H9 (cell line): ENCODE measurements at regions not wholly inside any gene's neighbourhood (a gene's known extent, or its start where the extent isn't known, plus 50 kb on each side); places are given as distances from the start of the nearest gene placed in this dataset.

Experiments used
- DNase-seq: peaks from one replicate; pipeline ENCODE4 v3.0.0-alpha.2; 2017
- H2AFZ ChIP-seq: one replicate; pipeline ENCODE4 v1.6.1; 2013; ENCODE audit warnings: mild to moderate bottlenecking, low read length, control low read depth, moderate library complexity
- H2AK5ac ChIP-seq: 2 replicates; pipeline ENCODE4 v1.6.1; 2013; ENCODE audit warnings: low read length, control low read depth, mixed read lengths; ENCODE audit not compliant: insufficient read length
- H2BK120ac ChIP-seq: one replicate; pipeline ENCODE4 v1.6.1; 2013; ENCODE audit warnings: low read depth, mild to moderate bottlenecking, low read length, control low read depth, inconsistent platforms; ENCODE audit not compliant: poor library complexity, severe bottlenecking
- H2BK12ac ChIP-seq: 2 replicates; pipeline ENCODE4 v1.6.1; 2013; ENCODE audit warnings: low read length, control low read depth, mixed read lengths, low read depth; ENCODE audit not compliant: insufficient read length
- H2BK15ac ChIP-seq: 2 replicates; pipeline ENCODE4 v1.6.1; 2013; ENCODE audit warnings: low read depth, low read length, control low read depth
- H2BK20ac ChIP-seq: one replicate; pipeline ENCODE4 v1.6.1; 2013; ENCODE audit warnings: low read depth, mild to moderate bottlenecking, low read length, control low read depth, inconsistent platforms; ENCODE audit not compliant: poor library complexity, severe bottlenecking
- H2BK5ac ChIP-seq: 2 replicates; pipeline ENCODE4 v1.6.1; 2013; ENCODE audit warnings: low read length, control low read depth, mixed read lengths; ENCODE audit not compliant: insufficient read length
- H3K14ac ChIP-seq: 2 replicates; pipeline ENCODE4 v1.6.1; 2013; ENCODE audit warnings: low read length, control low read depth; ENCODE audit not compliant: insufficient read depth
- H3K18ac ChIP-seq: 2 replicates; pipeline ENCODE4 v1.6.1; 2013; ENCODE audit warnings: low read depth, mild to moderate bottlenecking, mixed read lengths, low read length, control low read depth; ENCODE audit not compliant: insufficient read length
- H3K23ac ChIP-seq: 2 replicates; pipeline ENCODE4 v1.6.1; 2013; ENCODE audit warnings: low read length, control low read depth, mixed read lengths, low read depth; ENCODE audit not compliant: insufficient read length
- H3K23me2 ChIP-seq: 2 replicates; pipeline ENCODE4 v1.6.1; 2013; ENCODE audit warnings: low read depth, mild to moderate bottlenecking, mixed read lengths, low read length, control low read depth; ENCODE audit not compliant: insufficient read length, poor library complexity, severe bottlenecking
- H3K27ac ChIP-seq: 2 replicates; pipeline ENCODE4 v1.5.1; 2013; ENCODE audit warnings: low read length, control low read depth, mixed read lengths, low read depth; ENCODE audit not compliant: insufficient read length
- H3K27me3 ChIP-seq: 2 replicates; pipeline ENCODE4 v1.6.1; 2013; ENCODE audit warnings: low read length, control low read depth, inconsistent platforms; ENCODE audit not compliant: insufficient read depth
- H3K4ac ChIP-seq: 2 replicates; pipeline ENCODE4 v1.6.1; 2013; ENCODE audit warnings: low read depth, mild to moderate bottlenecking, control low read depth, inconsistent platforms, low read length, moderate library complexity
- H3K4me1 ChIP-seq: 2 replicates; pipeline ENCODE4 v1.6.1; 2013; ENCODE audit warnings: low read length, control low read depth, inconsistent platforms; ENCODE audit not compliant: insufficient read depth
- H3K4me2 ChIP-seq: 2 replicates; pipeline ENCODE4 v1.6.1; 2013; ENCODE audit warnings: low read length, control low read depth, mixed read lengths; ENCODE audit not compliant: insufficient read length, insufficient read depth
- H3K56ac ChIP-seq: 2 replicates; pipeline ENCODE4 v1.6.1; 2013; ENCODE audit warnings: low read depth, mild to moderate bottlenecking, mixed read lengths, low read length, control low read depth; ENCODE audit not compliant: insufficient read length
- H3K79me1 ChIP-seq: 2 replicates; pipeline ENCODE4 v1.6.1; 2013; ENCODE audit warnings: low read depth, mild to moderate bottlenecking, moderate library complexity, low read length, control low read depth, inconsistent platforms; ENCODE audit not compliant: insufficient read depth, poor library complexity, severe bottlenecking
- H3K79me2 ChIP-seq: 2 replicates; pipeline ENCODE4 v1.6.1; 2013; ENCODE audit warnings: low read length, control low read depth, inconsistent platforms; ENCODE audit not compliant: insufficient read depth
- H3K9ac ChIP-seq: 2 replicates; pipeline ENCODE4 v1.6.1; 2013; ENCODE audit warnings: low read length, control low read depth, mixed read lengths; ENCODE audit not compliant: insufficient read length; ENCODE audit errors: extremely low read depth
- H3K9me3 ChIP-seq: one replicate; pipeline ENCODE4 v1.6.1; 2013; ENCODE audit warnings: low read depth, low read length, inconsistent platforms; ENCODE audit not compliant: control insufficient read depth
- H3T11ph ChIP-seq: one replicate; pipeline ENCODE4 v1.6.1; 2013; ENCODE audit warnings: mild to moderate bottlenecking, low read length, control low read depth, inconsistent platforms
- H4K20me1 ChIP-seq: one replicate; pipeline ENCODE4 v1.6.1; 2013; ENCODE audit not compliant: control insufficient read depth, insufficient read length, insufficient read depth
- H4K5ac ChIP-seq: 2 replicates; pipeline ENCODE4 v1.6.1; 2013; ENCODE audit warnings: low read depth, mild to moderate bottlenecking, mixed read lengths, low read length, control low read depth; ENCODE audit not compliant: insufficient read length
- H4K8ac ChIP-seq: replicated peaks from 2 replicates; pipeline ENCODE4 v1.6.1; 2013; ENCODE audit warnings: low read length, control low read depth, mixed read lengths, low read depth; ENCODE audit not compliant: insufficient read length
- H4K91ac ChIP-seq: 2 replicates; pipeline ENCODE4 v1.6.1; 2013; ENCODE audit warnings: low read depth, mild to moderate bottlenecking, moderate library complexity, mixed read lengths, low read length, control low read depth; ENCODE audit not compliant: insufficient read length
- H3K27ac Mint-ChIP-seq, 3 experiments: 2 replicates in 2 of 3; 3 replicates in 1 of 3; pipeline ENCODE4 v1.8.0; 2020 to 2021; ENCODE audit warnings: mixed read lengths in 3 of 3, mild to moderate bottlenecking in 1 of 3, moderate library complexity in 1 of 3
- H3K27me3 Mint-ChIP-seq: 2 replicates; pipeline ENCODE4 v1.8.0; 2021; ENCODE audit warnings: low read depth, mild to moderate bottlenecking, moderate library complexity, mixed read lengths
- H3K36me3 Mint-ChIP-seq, 3 experiments: 2 replicates in 2 of 3; 3 replicates in 1 of 3; pipeline ENCODE4 v1.8.0; 2020 to 2021; ENCODE audit warnings: low read depth in 3 of 3, mixed read lengths in 3 of 3; ENCODE audit not compliant: insufficient read depth in 1 of 3
- H3K4me1 Mint-ChIP-seq, 2 experiments: 2 replicates each; pipeline ENCODE4 v1.8.0; 2020; ENCODE audit warnings: mixed read lengths in 2 of 2
- H3K4me3 Mint-ChIP-seq, 2 experiments: 2 replicates in 1 of 2; 3 replicates in 1 of 2; pipeline ENCODE4 v1.8.0; 2020 to 2021; ENCODE audit warnings: mild to moderate bottlenecking in 2 of 2, mixed read lengths in 2 of 2, moderate library complexity in 1 of 2
- H3K9me3 Mint-ChIP-seq, 2 experiments: 2 replicates in 1 of 2; 3 replicates in 1 of 2; pipeline ENCODE4 v1.8.0; 2020; ENCODE audit warnings: mild to moderate bottlenecking in 2 of 2, mixed read lengths in 2 of 2, moderate library complexity in 1 of 2
- WGBS: extraction: QIAGEN DNeasy Blood & Tissue Kit; methylation state at CpG from one replicate; pipeline ENCODE4 v1.1.7; 2013; ENCODE audit warnings: missing lambda C conversion rate, low lambda C conversion rate, mixed read lengths; ENCODE audit not compliant: insufficient read length; ENCODE audit errors: extremely low coverage; 5-methylcytosine and 5-hydroxymethylcytosine counted together
- TF ChIP-seq, protein P1 (sequence below): fragments of 200-600 bp; sonication (generic); conservative IDR thresholded peaks from 3 replicates; pipeline ENCODE4 v1.8.0; 2021; ENCODE audit warnings: antibody characterized with exemption, mild to moderate bottlenecking

DNA sequence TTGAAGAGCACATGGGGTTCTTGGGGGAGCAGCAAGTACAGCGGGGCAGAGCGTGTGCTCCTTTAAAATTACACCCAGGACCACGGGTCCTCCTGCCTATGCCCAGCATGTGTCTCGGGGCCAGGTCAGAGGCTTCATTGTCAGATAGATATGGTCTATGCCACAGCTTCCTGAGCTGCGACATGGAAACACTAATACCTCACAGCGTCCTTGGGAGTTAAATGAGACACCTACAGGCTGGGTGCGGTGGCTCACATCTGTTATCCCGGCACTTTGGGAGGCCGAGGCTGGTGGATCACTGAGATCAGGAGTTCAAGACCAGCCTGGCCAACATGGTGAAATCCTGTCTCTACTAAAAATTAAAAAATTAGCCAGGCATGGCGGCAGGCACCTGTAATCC, 110.8 kb upstream of the ATL2 start:
- no peaks in the 10 kb centered on the region for H3K79me1 ChIP-seq
- no peaks in the 10 kb centered on the region for H4K20me1 ChIP-seq
- Mint-ChIP-seq H3K9me3 (no peaks in the 10 kb centered on the region), H3K4me3 (no peak overlapping the region), H3K27ac (no peak overlapping the region), H3K4me1 (peaks cover 4 to 9% of the 10 kb centered on the region in 2 experiments), H3K36me3 (no peaks in the 10 kb centered on the region), H3K27me3 (no peaks in the 10 kb centered on the region; the same call in 1 of the 2 replicates)
- no peak overlapping the region for H2BK12ac ChIP-seq
- H3K27me3 ChIP-seq, result no peaks in the 10 kb centered on the region
- H3K14ac ChIP-seq, result no peak overlapping the region
- H3K9ac ChIP-seq, result no peak overlapping the region
- no peak overlapping the region for H2BK120ac ChIP-seq
- no peaks in the 10 kb centered on the region for H3K23me2 ChIP-seq
- H3K4me2 ChIP-seq, result no peak overlapping the region
- no peaks in the 10 kb centered on the region for H3K9me3 ChIP-seq
- no peaks in the 10 kb centered on the region for H3K4me1 ChIP-seq
- no peak overlapping the region for H3K56ac ChIP-seq
- no peak overlapping the region for H3K18ac ChIP-seq
- no peak overlapping the region for H3K23ac ChIP-seq
- H3K4ac ChIP-seq, result no peak overlapping the region
- H3T11ph ChIP-seq, result no peak overlapping the region
- no peak overlapping the region for H4K8ac ChIP-seq
- no peak overlapping the region for H2AFZ ChIP-seq
- TF ChIP-seq, protein P1, sequence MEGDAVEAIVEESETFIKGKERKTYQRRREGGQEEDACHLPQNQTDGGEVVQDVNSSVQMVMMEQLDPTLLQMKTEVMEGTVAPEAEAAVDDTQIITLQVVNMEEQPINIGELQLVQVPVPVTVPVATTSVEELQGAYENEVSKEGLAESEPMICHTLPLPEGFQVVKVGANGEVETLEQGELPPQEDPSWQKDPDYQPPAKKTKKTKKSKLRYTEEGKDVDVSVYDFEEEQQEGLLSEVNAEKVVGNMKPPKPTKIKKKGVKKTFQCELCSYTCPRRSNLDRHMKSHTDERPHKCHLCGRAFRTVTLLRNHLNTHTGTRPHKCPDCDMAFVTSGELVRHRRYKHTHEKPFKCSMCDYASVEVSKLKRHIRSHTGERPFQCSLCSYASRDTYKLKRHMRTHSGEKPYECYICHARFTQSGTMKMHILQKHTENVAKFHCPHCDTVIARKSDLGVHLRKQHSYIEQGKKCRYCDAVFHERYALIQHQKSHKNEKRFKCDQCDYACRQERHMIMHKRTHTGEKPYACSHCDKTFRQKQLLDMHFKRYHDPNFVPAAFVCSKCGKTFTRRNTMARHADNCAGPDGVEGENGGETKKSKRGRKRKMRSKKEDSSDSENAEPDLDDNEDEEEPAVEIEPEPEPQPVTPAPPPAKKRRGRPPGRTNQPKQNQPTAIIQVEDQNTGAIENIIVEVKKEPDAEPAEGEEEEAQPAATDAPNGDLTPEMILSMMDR, result no peak; the same call in 2 of the 3 replicates
- H4K5ac ChIP-seq, result no peak overlapping the region
- H2BK5ac ChIP-seq, result no peak overlapping the region
- no peak overlapping the region for H4K91ac ChIP-seq
- WGBS, result no CpG with 5 or more reads among the region's 10 CpGs
- no peaks in the 10 kb centered on the region for H3K79me2 ChIP-seq
- DNase-seq, result no peak
- H2BK20ac ChIP-seq, result no peak overlapping the region
- H3K27ac ChIP-seq, result no peak overlapping the region
- no peak overlapping the region for H2BK15ac ChIP-seq
- no peak overlapping the region for H2AK5ac ChIP-seq
